ENCODE measurements at regions not wholly inside any gene's neighbourhood (a gene's known extent, or its start where the extent isn't known, plus 50 kb on each side); places are given as distances from the start of the nearest gene placed in this dataset.

DNA sequence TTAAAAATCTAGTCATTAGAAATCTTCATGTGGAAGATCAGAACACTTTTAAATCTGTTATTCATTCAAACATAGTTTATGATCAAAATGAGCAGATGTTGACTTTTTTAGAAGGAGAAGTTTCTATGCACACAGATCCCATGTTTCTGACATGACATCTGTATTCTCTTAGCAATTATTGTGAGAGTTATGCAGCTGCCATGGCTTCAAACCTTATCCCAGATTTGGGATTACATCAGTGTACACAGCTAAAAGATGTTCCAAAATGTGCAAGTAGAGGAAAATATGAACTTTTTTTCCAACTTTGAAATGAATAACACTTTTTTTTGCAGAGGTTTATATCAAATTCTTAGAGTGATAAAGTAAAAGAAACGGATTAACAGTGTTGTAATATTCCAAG, 1166.9 kb downstream of the ZPLD1 start:
- no peak for DNase-seq (ENCODE audit: low read depth)
- no peak overlapping the region for H3K4me3 ChIP-seq (ENCODE audit: low read depth, low read length)
- TF ChIP-seq, protein P1, sequence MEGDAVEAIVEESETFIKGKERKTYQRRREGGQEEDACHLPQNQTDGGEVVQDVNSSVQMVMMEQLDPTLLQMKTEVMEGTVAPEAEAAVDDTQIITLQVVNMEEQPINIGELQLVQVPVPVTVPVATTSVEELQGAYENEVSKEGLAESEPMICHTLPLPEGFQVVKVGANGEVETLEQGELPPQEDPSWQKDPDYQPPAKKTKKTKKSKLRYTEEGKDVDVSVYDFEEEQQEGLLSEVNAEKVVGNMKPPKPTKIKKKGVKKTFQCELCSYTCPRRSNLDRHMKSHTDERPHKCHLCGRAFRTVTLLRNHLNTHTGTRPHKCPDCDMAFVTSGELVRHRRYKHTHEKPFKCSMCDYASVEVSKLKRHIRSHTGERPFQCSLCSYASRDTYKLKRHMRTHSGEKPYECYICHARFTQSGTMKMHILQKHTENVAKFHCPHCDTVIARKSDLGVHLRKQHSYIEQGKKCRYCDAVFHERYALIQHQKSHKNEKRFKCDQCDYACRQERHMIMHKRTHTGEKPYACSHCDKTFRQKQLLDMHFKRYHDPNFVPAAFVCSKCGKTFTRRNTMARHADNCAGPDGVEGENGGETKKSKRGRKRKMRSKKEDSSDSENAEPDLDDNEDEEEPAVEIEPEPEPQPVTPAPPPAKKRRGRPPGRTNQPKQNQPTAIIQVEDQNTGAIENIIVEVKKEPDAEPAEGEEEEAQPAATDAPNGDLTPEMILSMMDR (IDR thresholded peaks at IDR 0.05; ENCODE audit: insufficient read depth, low read depth, low read length, missing control alignments), result no peak

GRCh38 chr3:103609472-103609871, 1174.7 kb downstream of the ZPLD1 start:
- DNase-seq (ENCODE audit: low read depth), result no peak
- no peak overlapping the region for H3K4me3 ChIP-seq (ENCODE audit: low read depth, low read length)
- TF ChIP-seq, protein P1 (IDR thresholded peaks at IDR 0.05; ENCODE audit: insufficient read depth, low read depth, low read length, missing control alignments), result no peak

GRCh38 chr3:103613397-103614156, 1178.8 kb downstream of the ZPLD1 start:
- no peak for DNase-seq (ENCODE audit: low read depth)
- no peak overlapping the region for H3K4me3 ChIP-seq (ENCODE audit: low read depth, low read length)
- TF ChIP-seq, protein P1 (IDR thresholded peaks at IDR 0.05; ENCODE audit: insufficient read depth, low read depth, low read length, missing control alignments), result no peak

GRCh38 chr3:103614719-103615118, 1179.9 kb downstream of the ZPLD1 start:
- TF ChIP-seq, protein P1 (IDR thresholded peaks at IDR 0.05; ENCODE audit: insufficient read depth, low read depth, low read length, missing control alignments), result no peak
- DNase-seq (ENCODE audit: low read depth), result no peak
- no peak overlapping the region for H3K4me3 ChIP-seq (ENCODE audit: low read depth, low read length)

DNA sequence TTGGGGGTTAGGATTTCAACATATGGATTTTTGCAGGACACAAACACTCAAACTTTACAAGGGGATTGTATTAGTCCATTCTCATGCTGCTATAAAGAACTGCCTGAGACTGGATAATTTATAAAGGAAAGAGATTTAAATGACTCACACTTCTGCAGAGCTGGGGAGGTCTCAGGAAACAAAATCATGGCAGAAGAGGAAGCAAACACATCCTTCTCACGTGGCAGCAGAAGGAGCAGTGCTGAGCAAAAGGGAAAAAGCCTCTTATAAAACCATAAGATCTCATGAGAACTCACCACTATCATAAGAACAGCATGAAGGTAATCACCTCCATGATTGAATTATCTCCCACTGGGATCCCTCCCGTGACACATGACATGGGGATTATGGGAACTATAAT, 1183.1 kb downstream of the ZPLD1 start:
- no peak overlapping the region for H3K4me3 ChIP-seq (ENCODE audit: low read depth, low read length)
- no peak for DNase-seq (ENCODE audit: low read depth)
- TF ChIP-seq, protein P1 (IDR thresholded peaks at IDR 0.05; ENCODE audit: insufficient read depth, low read depth, low read length, missing control alignments), result no peak

DNA sequence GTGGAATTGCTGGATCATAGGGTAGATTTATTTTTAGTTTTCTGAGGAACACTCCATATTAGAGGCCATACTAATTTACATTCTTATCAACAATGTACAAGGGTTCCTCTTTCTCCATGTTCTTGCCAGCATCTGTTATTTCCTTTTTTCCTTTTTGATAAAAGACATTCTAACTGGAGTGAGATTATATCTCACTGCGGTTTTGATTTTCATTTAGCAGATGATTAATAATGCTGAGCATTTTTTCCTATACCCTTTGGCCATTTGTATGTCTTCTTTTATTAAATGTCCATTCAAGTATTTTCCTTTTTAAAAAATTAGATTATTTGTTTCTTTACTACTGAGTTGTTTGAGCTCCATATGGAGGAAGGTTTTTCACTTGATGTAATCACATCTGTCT, 1189.5 kb downstream of the ZPLD1 start:
- H3K4me3 ChIP-seq (ENCODE audit: low read depth, low read length), result no peak overlapping the region
- TF ChIP-seq, protein P1 (IDR thresholded peaks at IDR 0.05; ENCODE audit: insufficient read depth, low read depth, low read length, missing control alignments), result no peak
- no peak for DNase-seq (ENCODE audit: low read depth)

GRCh38 chr3:103629391-103629790, 1194.6 kb downstream of the ZPLD1 start:
- DNase-seq (ENCODE audit: low read depth), result no peak
- TF ChIP-seq, protein P1 (IDR thresholded peaks at IDR 0.05; ENCODE audit: insufficient read depth, low read depth, low read length, missing control alignments), result no peak

More at GRCh38 chr3:103629391-103629790, 1194.6 kb downstream of the ZPLD1 start:
- H3K4me3 ChIP-seq (ENCODE audit: low read depth, low read length), result no peak overlapping the region
